Kasumi-1 (cell line): ENCODE measurements at regions not wholly inside any gene's neighbourhood (a gene's known extent, or its start where the extent isn't known, plus 50 kb on each side); places are given as distances from the start of the nearest gene placed in this dataset.
"Not testable (repeated sequence)": the region's sequence is repeated elsewhere in the genome, so short reads cannot be mapped to it uniquely, and the experiment has no call there.

Source experiments
- DNase-seq, 2 experiments: peaks; one replicate each; lab custom pipeline; 2025; lab: John Stamatoyannopoulos, UW

- no peak for DNase-seq
These were observed 258.5 kb downstream of the PDCD6IP start for GRCh38 chr3:34056951-34057390.

GRCh38 chr3:34060995-34061394, 262.6 kb downstream of the PDCD6IP start:
- DNase-seq = not testable (repeated sequence)

DNA sequence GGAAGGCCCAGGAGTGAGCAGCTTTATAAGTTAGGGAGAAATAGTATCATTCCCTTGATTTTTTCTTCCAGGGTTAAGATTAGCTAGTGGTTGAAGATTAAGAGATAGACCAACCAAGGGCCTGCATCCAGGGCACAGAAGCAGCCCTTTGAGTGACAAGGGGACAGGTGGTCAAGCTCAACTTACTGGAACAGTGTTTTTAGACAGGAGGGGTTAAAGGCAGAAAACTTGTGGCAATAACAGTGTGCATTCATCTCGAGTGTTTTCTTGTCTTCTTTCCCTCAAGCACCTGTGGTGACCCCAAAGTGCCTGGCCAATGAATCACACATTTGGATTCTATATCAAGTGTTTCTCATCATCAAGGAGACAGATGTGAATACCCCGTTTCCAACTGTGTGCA, 267.5 kb downstream of the PDCD6IP start:
- DNase-seq = no peak

- no peak for DNase-seq
These were observed 267.9 kb downstream of the PDCD6IP start for GRCh38 chr3:34066328-34066727.

DNA sequence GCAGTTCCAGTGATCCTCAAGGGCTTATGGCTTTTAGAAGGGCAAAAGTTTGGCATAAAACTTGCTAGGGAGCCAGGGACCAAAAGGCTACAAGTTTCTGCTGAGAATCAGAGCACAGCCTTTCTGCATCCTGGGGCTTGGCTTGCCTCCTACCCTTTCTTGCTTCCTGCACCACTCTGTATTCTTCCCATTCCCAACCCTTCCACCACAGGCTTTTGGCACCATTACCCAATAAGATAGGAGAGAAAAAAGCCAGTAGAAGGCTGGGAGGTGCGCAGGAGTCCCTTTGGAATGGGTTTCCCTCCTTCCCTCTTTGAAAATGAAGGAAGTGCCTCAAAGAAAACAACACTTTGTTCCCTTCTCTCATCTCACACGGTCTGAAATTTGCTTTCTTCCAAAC, 268.6 kb downstream of the PDCD6IP start:
- DNase-seq = no peak

DNA sequence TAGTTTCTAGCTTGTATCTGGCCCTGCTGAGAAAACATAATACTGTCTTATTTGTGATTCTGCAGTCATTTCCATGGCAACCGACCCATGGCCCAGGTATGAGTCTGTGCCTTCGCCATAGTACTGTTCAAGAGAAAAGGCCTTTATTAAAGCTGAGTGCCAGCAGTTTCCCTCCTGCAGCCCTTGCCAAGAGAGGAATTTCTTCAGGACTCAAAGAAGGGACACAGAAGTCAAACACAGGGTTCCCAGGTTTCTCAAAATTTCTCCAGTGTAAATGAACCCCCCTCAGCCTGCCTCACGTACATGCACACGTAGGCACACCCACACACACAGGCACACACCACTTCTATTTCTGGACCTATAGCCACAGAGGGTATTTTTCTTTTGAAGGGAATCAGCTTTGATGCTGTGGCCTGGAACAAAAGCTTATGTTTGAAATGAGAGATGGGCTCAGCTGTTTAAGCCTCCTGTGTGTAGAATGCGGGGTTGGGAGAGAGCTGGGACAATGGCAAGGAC, 269.2 kb downstream of the PDCD6IP start:
- no peak for DNase-seq

DNA sequence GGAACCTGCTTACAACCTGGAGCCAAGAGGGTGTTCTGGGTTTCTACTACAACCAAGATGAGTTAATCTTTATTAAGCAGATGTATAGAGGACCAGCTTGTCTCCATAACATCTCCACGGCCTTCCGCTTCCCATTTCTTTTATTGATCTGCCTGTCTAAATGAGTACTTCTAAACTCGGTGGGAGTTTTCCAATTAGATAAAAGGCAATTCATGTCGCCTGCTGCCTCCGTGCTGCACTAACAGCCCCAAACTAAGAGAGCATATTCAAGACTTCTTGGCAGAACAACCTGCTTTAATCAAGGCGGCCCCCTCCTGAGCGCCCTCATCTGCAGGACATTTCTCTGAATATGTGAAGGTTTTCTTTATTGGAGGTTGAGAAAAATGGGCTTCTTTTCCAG, 270.1 kb downstream of the PDCD6IP start:
- no peak for DNase-seq

GRCh38 chr3:34070831-34071585, 272.6 kb downstream of the PDCD6IP start:
- DNase-seq = no peak

DNA sequence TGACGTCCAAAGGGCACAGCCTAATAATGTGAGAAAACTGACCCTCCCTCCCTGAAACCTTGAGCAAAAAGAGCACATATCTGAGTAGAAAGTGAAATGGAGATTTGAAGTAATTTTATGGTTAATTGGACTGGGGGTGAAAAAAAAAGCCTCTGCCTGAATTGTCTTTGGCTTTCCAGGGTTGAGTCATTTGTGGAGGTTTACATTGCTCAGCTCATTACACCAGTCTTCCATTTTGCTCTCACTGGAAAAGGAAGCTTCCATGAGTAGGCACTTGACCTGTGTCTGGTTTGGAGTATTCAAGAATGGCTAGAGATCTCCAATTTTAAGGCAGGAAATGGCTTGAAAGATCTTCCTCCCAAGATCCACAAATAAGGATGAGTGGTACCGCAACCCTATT, 273.9 kb downstream of the PDCD6IP start:
- no peak for DNase-seq

- DNase-seq = no peak
These were observed 274.7 kb downstream of the PDCD6IP start for GRCh38 chr3:34073111-34073510.

DNA sequence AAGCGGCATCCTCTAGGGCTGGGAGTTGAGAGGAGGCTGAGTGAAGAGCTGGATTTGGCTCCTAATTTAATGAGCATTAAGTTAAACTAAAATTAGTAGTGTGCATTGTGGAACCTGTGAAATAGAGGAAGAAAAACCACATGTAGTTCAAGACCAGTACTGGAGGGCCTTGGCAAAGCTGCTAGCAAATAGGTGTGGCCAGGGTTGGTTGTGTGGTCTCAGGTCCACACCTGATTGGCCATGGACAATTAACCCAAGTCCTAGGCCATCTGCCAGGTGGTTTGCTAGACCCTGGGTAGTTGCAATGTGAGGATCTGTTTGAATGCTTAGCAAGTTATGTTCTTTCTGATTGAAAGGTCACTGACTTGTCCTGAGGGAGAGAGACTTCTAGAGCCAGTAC, 275.5 kb downstream of the PDCD6IP start:
- DNase-seq = peak; percentile 2 to 5

- no peak for DNase-seq
These were observed 277.5 kb downstream of the PDCD6IP start for GRCh38 chr3:34075975-34076374.

- no peak for DNase-seq
These were observed 279.2 kb downstream of the PDCD6IP start for GRCh38 chr3:34077417-34078195.

DNA sequence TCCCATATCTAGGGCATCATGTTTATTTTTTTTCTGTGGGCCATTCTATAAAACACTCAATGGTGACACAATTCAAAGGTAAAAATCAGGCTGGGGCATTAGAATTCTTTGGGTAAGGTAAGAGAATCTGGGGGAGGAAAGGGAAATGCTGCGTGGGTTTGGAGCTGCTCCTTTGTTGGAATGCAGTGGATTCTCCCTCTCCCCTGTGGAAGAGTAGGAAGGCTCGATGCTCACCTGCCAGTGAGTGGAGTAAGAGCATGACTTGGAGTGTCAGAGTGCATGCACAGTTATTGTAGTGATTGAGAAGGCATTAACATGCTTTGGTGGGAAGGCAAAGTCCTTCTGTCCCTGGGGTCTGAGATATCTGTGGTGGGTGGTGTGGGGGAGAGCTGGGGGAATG, 280.0 kb downstream of the PDCD6IP start:
- no peak for DNase-seq

GRCh38 chr3:34079849-34080248, 281.4 kb downstream of the PDCD6IP start:
- DNase-seq = not testable (repeated sequence)

DNA sequence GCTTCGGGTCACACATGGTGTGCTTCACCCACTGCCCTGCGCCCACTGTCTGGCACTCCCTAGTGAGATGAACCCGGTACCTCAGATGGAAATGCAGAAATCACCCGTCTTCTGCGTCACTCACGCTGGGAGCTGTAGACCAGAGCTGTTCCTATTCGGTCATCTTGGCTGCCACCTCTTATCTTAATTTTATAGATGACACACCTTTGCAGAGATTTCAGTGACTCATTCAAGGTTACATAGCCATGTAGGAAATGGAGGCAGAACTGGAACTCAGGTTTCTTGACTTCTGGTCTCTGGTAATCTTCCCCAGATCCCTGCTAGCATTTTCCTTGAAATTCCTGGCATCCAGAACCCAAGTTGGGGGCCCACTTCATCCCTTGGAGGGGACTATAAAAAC, 291.9 kb downstream of the PDCD6IP start:
- DNase-seq = not testable (repeated sequence)

DNA sequence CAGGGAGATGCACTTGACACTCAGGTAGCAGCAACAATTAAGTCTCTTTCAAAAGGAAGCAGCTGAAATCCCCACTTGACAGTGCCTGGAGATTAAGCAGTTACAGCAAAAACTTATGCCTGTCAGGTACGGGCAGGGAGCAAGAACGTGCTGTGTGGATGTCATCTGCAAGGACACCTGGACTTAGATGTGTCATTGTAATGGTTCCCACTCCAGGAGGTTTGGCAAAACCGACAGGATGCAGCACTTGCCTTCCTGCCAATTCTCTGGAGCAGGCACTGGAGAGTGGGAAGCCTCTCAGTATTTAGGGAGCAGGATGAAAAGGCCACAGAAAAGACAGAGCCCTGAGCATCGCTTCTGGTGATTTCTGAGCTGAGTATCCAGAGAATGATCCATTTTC, 292.4 kb downstream of the PDCD6IP start:
- no peak for DNase-seq

GRCh38 chr3:34094280-34094679, 295.9 kb downstream of the PDCD6IP start:
- not testable (repeated sequence) for DNase-seq

GRCh38 chr3:34102288-34102687, 303.9 kb downstream of the PDCD6IP start:
- no peak for DNase-seq

GRCh38 chr3:34106379-34106778, 307.9 kb downstream of the PDCD6IP start:
- no peak for DNase-seq

GRCh38 chr3:34106879-34107278, 308.4 kb downstream of the PDCD6IP start:
- DNase-seq = peak; percentile 29 to 42

DNA sequence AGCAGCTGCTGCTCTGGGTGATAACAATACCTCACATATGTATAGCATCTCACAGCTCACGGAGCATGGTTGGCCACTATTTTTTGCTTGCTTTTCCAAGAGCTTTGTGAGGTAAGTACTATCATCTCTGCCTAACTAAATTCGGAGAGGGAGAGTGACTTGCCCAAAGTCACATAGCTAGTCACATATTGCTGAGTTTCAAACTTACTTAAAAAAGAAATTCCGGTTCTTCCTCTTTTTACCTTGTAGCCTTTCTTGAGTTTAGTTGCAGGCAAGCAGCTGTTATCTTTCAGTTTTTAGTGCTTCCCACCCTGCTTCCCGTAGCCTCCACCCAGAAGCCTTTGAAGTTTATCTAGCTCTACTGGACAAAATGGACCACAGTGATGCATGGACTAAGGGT, 309.2 kb downstream of the PDCD6IP start:
- peak in 1 of 2 experiments; percentile 2 for DNase-seq

DNA sequence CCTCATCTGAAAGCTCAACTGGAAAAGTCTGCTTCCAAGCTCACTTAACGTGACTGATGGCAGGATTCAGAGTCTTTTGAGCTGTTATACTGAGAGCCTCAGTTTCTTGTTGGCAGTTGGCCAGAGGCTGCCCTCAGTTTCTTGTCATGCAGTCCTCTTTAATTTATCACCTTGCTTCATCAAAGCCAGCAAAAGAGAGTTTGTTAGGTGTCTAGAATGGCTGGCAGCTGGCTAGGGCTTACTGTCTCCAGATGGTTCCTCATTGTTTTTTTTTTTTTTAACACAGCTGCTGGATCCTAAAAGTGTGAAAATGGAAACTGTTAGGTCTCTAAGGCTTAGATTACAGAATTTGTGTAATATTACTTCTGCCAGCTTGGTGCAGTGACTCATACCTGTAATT, 310.6 kb downstream of the PDCD6IP start:
- no peak for DNase-seq
